ENCODE measurements at regions not wholly inside any gene's neighbourhood (a gene's known extent, or its start where the extent isn't known, plus 50 kb on each side); places are given as distances from the start of the nearest gene placed in this dataset.

DNA sequence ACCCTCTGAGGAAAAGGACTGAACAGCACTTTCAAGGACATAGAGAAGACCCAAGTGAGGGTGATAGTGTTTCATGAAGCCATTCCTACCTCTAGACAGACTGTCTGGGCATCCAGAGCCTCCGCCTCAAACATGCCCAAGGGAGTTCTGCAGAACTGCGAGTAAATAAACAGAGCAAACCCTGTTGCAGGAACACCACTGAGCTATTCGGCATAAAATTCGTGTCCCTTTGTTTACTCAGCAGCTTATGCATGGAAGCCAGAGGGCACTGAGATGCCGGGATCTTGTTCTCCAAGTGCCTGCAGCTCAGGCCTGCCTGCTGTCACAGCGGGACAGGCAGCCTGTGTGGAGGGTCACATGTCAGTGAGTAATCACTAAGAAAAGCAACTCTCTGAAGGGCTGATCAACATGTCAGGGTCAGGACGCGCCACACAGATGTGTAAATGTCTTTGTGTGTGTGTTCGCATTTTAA lies 164.9 kb upstream of the HEY2 start:
- TF ChIP-seq POLR2A (IDR thresholded peaks at IDR 0.05), result peak in 1 of 2 donors; percentile 34
- TF ChIP-seq, protein P1, sequence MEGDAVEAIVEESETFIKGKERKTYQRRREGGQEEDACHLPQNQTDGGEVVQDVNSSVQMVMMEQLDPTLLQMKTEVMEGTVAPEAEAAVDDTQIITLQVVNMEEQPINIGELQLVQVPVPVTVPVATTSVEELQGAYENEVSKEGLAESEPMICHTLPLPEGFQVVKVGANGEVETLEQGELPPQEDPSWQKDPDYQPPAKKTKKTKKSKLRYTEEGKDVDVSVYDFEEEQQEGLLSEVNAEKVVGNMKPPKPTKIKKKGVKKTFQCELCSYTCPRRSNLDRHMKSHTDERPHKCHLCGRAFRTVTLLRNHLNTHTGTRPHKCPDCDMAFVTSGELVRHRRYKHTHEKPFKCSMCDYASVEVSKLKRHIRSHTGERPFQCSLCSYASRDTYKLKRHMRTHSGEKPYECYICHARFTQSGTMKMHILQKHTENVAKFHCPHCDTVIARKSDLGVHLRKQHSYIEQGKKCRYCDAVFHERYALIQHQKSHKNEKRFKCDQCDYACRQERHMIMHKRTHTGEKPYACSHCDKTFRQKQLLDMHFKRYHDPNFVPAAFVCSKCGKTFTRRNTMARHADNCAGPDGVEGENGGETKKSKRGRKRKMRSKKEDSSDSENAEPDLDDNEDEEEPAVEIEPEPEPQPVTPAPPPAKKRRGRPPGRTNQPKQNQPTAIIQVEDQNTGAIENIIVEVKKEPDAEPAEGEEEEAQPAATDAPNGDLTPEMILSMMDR (IDR thresholded peaks at IDR 0.05 in 4 of 5, conservative IDR thresholded peaks at IDR 0.05 in 1 of 5), result peak; percentile 34 to 62 (median 44)
